H9 (cell line): ENCODE measurements at regions not wholly inside any gene's neighbourhood (a gene's known extent, or its start where the extent isn't known, plus 50 kb on each side); places are given as distances from the start of the nearest gene placed in this dataset.

ENCODE experiments used
- DNase-seq: peaks from one replicate; pipeline ENCODE4 v3.0.0-alpha.2; 2017
- H2AFZ ChIP-seq: one replicate; pipeline ENCODE4 v1.6.1; 2013; ENCODE audit warnings: mild to moderate bottlenecking, low read length, control low read depth, moderate library complexity
- H2AK5ac ChIP-seq: 2 replicates; pipeline ENCODE4 v1.6.1; 2013; ENCODE audit warnings: low read length, control low read depth, mixed read lengths; ENCODE audit not compliant: insufficient read length
- H2BK120ac ChIP-seq: one replicate; pipeline ENCODE4 v1.6.1; 2013; ENCODE audit warnings: low read depth, mild to moderate bottlenecking, low read length, control low read depth, inconsistent platforms; ENCODE audit not compliant: poor library complexity, severe bottlenecking
- H2BK12ac ChIP-seq: 2 replicates; pipeline ENCODE4 v1.6.1; 2013; ENCODE audit warnings: low read length, control low read depth, mixed read lengths, low read depth; ENCODE audit not compliant: insufficient read length
- H2BK15ac ChIP-seq: 2 replicates; pipeline ENCODE4 v1.6.1; 2013; ENCODE audit warnings: low read depth, low read length, control low read depth
- H2BK20ac ChIP-seq: one replicate; pipeline ENCODE4 v1.6.1; 2013; ENCODE audit warnings: low read depth, mild to moderate bottlenecking, low read length, control low read depth, inconsistent platforms; ENCODE audit not compliant: poor library complexity, severe bottlenecking
- H2BK5ac ChIP-seq: 2 replicates; pipeline ENCODE4 v1.6.1; 2013; ENCODE audit warnings: low read length, control low read depth, mixed read lengths; ENCODE audit not compliant: insufficient read length
- H3K14ac ChIP-seq: 2 replicates; pipeline ENCODE4 v1.6.1; 2013; ENCODE audit warnings: low read length, control low read depth; ENCODE audit not compliant: insufficient read depth
- H3K18ac ChIP-seq: 2 replicates; pipeline ENCODE4 v1.6.1; 2013; ENCODE audit warnings: low read depth, mild to moderate bottlenecking, mixed read lengths, low read length, control low read depth; ENCODE audit not compliant: insufficient read length
- H3K23ac ChIP-seq: 2 replicates; pipeline ENCODE4 v1.6.1; 2013; ENCODE audit warnings: low read length, control low read depth, mixed read lengths, low read depth; ENCODE audit not compliant: insufficient read length
- H3K23me2 ChIP-seq: 2 replicates; pipeline ENCODE4 v1.6.1; 2013; ENCODE audit warnings: low read depth, mild to moderate bottlenecking, mixed read lengths, low read length, control low read depth; ENCODE audit not compliant: insufficient read length, poor library complexity, severe bottlenecking
- H3K27ac ChIP-seq: 2 replicates; pipeline ENCODE4 v1.5.1; 2013; ENCODE audit warnings: low read length, control low read depth, mixed read lengths, low read depth; ENCODE audit not compliant: insufficient read length
- H3K27me3 ChIP-seq: 2 replicates; pipeline ENCODE4 v1.6.1; 2013; ENCODE audit warnings: low read length, control low read depth, inconsistent platforms; ENCODE audit not compliant: insufficient read depth
- H3K4ac ChIP-seq: 2 replicates; pipeline ENCODE4 v1.6.1; 2013; ENCODE audit warnings: low read depth, mild to moderate bottlenecking, control low read depth, inconsistent platforms, low read length, moderate library complexity
- H3K4me1 ChIP-seq: 2 replicates; pipeline ENCODE4 v1.6.1; 2013; ENCODE audit warnings: low read length, control low read depth, inconsistent platforms; ENCODE audit not compliant: insufficient read depth
- H3K4me2 ChIP-seq: 2 replicates; pipeline ENCODE4 v1.6.1; 2013; ENCODE audit warnings: low read length, control low read depth, mixed read lengths; ENCODE audit not compliant: insufficient read length, insufficient read depth
- H3K56ac ChIP-seq: 2 replicates; pipeline ENCODE4 v1.6.1; 2013; ENCODE audit warnings: low read depth, mild to moderate bottlenecking, mixed read lengths, low read length, control low read depth; ENCODE audit not compliant: insufficient read length
- H3K79me1 ChIP-seq: 2 replicates; pipeline ENCODE4 v1.6.1; 2013; ENCODE audit warnings: low read depth, mild to moderate bottlenecking, moderate library complexity, low read length, control low read depth, inconsistent platforms; ENCODE audit not compliant: insufficient read depth, poor library complexity, severe bottlenecking
- H3K79me2 ChIP-seq: 2 replicates; pipeline ENCODE4 v1.6.1; 2013; ENCODE audit warnings: low read length, control low read depth, inconsistent platforms; ENCODE audit not compliant: insufficient read depth
- H3K9ac ChIP-seq: 2 replicates; pipeline ENCODE4 v1.6.1; 2013; ENCODE audit warnings: low read length, control low read depth, mixed read lengths; ENCODE audit not compliant: insufficient read length; ENCODE audit errors: extremely low read depth
- H3K9me3 ChIP-seq: one replicate; pipeline ENCODE4 v1.6.1; 2013; ENCODE audit warnings: low read depth, low read length, inconsistent platforms; ENCODE audit not compliant: control insufficient read depth
- H3T11ph ChIP-seq: one replicate; pipeline ENCODE4 v1.6.1; 2013; ENCODE audit warnings: mild to moderate bottlenecking, low read length, control low read depth, inconsistent platforms
- H4K20me1 ChIP-seq: one replicate; pipeline ENCODE4 v1.6.1; 2013; ENCODE audit not compliant: control insufficient read depth, insufficient read length, insufficient read depth
- H4K5ac ChIP-seq: 2 replicates; pipeline ENCODE4 v1.6.1; 2013; ENCODE audit warnings: low read depth, mild to moderate bottlenecking, mixed read lengths, low read length, control low read depth; ENCODE audit not compliant: insufficient read length
- H4K8ac ChIP-seq: replicated peaks from 2 replicates; pipeline ENCODE4 v1.6.1; 2013; ENCODE audit warnings: low read length, control low read depth, mixed read lengths, low read depth; ENCODE audit not compliant: insufficient read length
- H4K91ac ChIP-seq: 2 replicates; pipeline ENCODE4 v1.6.1; 2013; ENCODE audit warnings: low read depth, mild to moderate bottlenecking, moderate library complexity, mixed read lengths, low read length, control low read depth; ENCODE audit not compliant: insufficient read length
- H3K27ac Mint-ChIP-seq, 3 experiments: 2 replicates in 2 of 3; 3 replicates in 1 of 3; pipeline ENCODE4 v1.8.0; 2020 to 2021; ENCODE audit warnings: mixed read lengths in 3 of 3, mild to moderate bottlenecking in 1 of 3, moderate library complexity in 1 of 3
- H3K27me3 Mint-ChIP-seq: 2 replicates; pipeline ENCODE4 v1.8.0; 2021; ENCODE audit warnings: low read depth, mild to moderate bottlenecking, moderate library complexity, mixed read lengths
- H3K36me3 Mint-ChIP-seq, 3 experiments: 2 replicates in 2 of 3; 3 replicates in 1 of 3; pipeline ENCODE4 v1.8.0; 2020 to 2021; ENCODE audit warnings: low read depth in 3 of 3, mixed read lengths in 3 of 3; ENCODE audit not compliant: insufficient read depth in 1 of 3
- H3K4me1 Mint-ChIP-seq, 2 experiments: 2 replicates each; pipeline ENCODE4 v1.8.0; 2020; ENCODE audit warnings: mixed read lengths in 2 of 2
- H3K4me3 Mint-ChIP-seq, 2 experiments: 2 replicates in 1 of 2; 3 replicates in 1 of 2; pipeline ENCODE4 v1.8.0; 2020 to 2021; ENCODE audit warnings: mild to moderate bottlenecking in 2 of 2, mixed read lengths in 2 of 2, moderate library complexity in 1 of 2
- H3K9me3 Mint-ChIP-seq, 2 experiments: 2 replicates in 1 of 2; 3 replicates in 1 of 2; pipeline ENCODE4 v1.8.0; 2020; ENCODE audit warnings: mild to moderate bottlenecking in 2 of 2, mixed read lengths in 2 of 2, moderate library complexity in 1 of 2
- CTCF ChIP-seq: fragments of 200-600 bp; sonication (generic); conservative IDR thresholded peaks from 3 replicates; pipeline ENCODE4 v1.8.0; 2021; ENCODE audit warnings: antibody characterized with exemption, mild to moderate bottlenecking
- WGBS: extraction: QIAGEN DNeasy Blood & Tissue Kit; methylation state at CpG from one replicate; pipeline ENCODE4 v1.1.7; 2013; ENCODE audit warnings: missing lambda C conversion rate, low lambda C conversion rate, mixed read lengths; ENCODE audit not compliant: insufficient read length; ENCODE audit errors: extremely low coverage; 5-methylcytosine and 5-hydroxymethylcytosine counted together

- no peak overlapping the region; a peak in 1 of 5 replicates for H3K4me3 Mint-ChIP-seq
- H2BK12ac ChIP-seq: no peak overlapping the region
- no peaks in the 10 kb centered on the region for H3K9me3 ChIP-seq
- H2AK5ac ChIP-seq: no peak overlapping the region
- no peak overlapping the region for H3K4ac ChIP-seq
- H2BK120ac ChIP-seq: no peak overlapping the region
- no peaks in the 10 kb centered on the region for H3K27me3 ChIP-seq
- H3K56ac ChIP-seq: no peak overlapping the region
- no peaks in the 10 kb centered on the region for H3K4me1 Mint-ChIP-seq
- no peak for TF ChIP-seq CTCF
- no peaks in the 10 kb centered on the region for H3K36me3 Mint-ChIP-seq
- no peak overlapping the region for H2AFZ ChIP-seq
- H3K9me3 Mint-ChIP-seq: no peaks in the 10 kb centered on the region
- WGBS: no CpG with 5 or more reads among the region's 2 CpGs
- no peaks in the 10 kb centered on the region for H3K79me2 ChIP-seq
- H3T11ph ChIP-seq: no peak overlapping the region
- H4K8ac ChIP-seq: no peak overlapping the region
- H3K4me1 ChIP-seq: no peaks in the 10 kb centered on the region
- H2BK15ac ChIP-seq: no peak overlapping the region
- no peak for DNase-seq
- H4K20me1 ChIP-seq: no peaks in the 10 kb centered on the region
- no peak overlapping the region for H3K23ac ChIP-seq
- no peak overlapping the region for H2BK20ac ChIP-seq
- H3K79me1 ChIP-seq: no peaks in the 10 kb centered on the region
- no peak overlapping the region for H3K4me2 ChIP-seq
- H4K5ac ChIP-seq: no peak overlapping the region
- H3K23me2 ChIP-seq: no peaks in the 10 kb centered on the region
- no peak overlapping the region for H3K14ac ChIP-seq
- H3K27me3 Mint-ChIP-seq: no peaks in the 10 kb centered on the region
- no peak overlapping the region for H3K9ac ChIP-seq
- H3K27ac ChIP-seq: no peak overlapping the region
- H4K91ac ChIP-seq: no peak overlapping the region
- H3K27ac Mint-ChIP-seq: no peak overlapping the region
- H3K18ac ChIP-seq: no peak overlapping the region
- H2BK5ac ChIP-seq: no peak overlapping the region
Observed at GRCh38 chr5:92653730-92654461, 927.1 kb downstream of the NR2F1-AS1 start.
